ENCODE measurements at regions not wholly inside any gene's neighbourhood (a gene's known extent, or its start where the extent isn't known, plus 50 kb on each side); places are given as distances from the start of the nearest gene placed in this dataset.

- TF ChIP-seq EZH2 (IDR thresholded peaks at IDR 0.05; ENCODE audit: low read length, missing control alignments) (no peak), CTCF (conservative IDR thresholded peaks at IDR 0.05 in 1 of 2, IDR thresholded peaks at IDR 0.05 in 1 of 2; ENCODE audit: low read depth in 1 of 2, low read length in 2 of 2) (no peak)
Observed at GRCh38 chr4:23720556-23720955, 169.3 kb downstream of the PPARGC1A start.

Measured in fibroblast of lung (primary cell).